GM23338 (cell line): ENCODE measurements at regions not wholly inside any gene's neighbourhood (a gene's known extent, or its start where the extent isn't known, plus 50 kb on each side); places are given as distances from the start of the nearest gene placed in this dataset.

Source experiments
- ATAC-seq: fragments of 200-7000 bp; cut with Tn5 transposase; 3 replicates; pipeline ENCODE4 v1.9.1; 2020
- DNase-seq: peaks from one replicate; pipeline ENCODE4 v3.0.0-alpha.2; 2015; ENCODE audit warnings: low spot score
- H2AFZ ChIP-seq: fragments of 200-600 bp; sonication (generic); 2 replicates; pipeline ENCODE4 v1.8.0; 2016; ENCODE audit warnings: antibody characterized with exemption, mild to moderate bottlenecking, moderate library complexity
- H3F3A ChIP-seq: fragments of 200-600 bp; sonication (generic); replicated peaks from 2 replicates; pipeline ENCODE4 v1.8.0; 2017; ENCODE audit warnings: antibody characterized with exemption, mixed run types, low read depth
- H3K27ac ChIP-seq: fragments of 200-600 bp; sonication (generic); 2 replicates; pipeline ENCODE4 v1.6.1; 2016; ENCODE audit warnings: low read depth
- H3K27me3 ChIP-seq: fragments of 200-600 bp; sonication (generic); 2 replicates; pipeline ENCODE4 v1.8.0; 2016; ENCODE audit warnings: mild to moderate bottlenecking, mixed run types, moderate library complexity; ENCODE audit not compliant: insufficient read depth
- H3K36me3 ChIP-seq: fragments of 200-600 bp; sonication (generic); 2 replicates; pipeline ENCODE4 v1.8.0; 2016; ENCODE audit warnings: mild to moderate bottlenecking; ENCODE audit not compliant: insufficient read depth
- H3K4me1 ChIP-seq: fragments of 200-600 bp; sonication (generic); 2 replicates; pipeline ENCODE4 v1.8.0; 2016; ENCODE audit warnings: mild to moderate bottlenecking, moderate library complexity; ENCODE audit not compliant: insufficient read depth
- H3K4me2 ChIP-seq: fragments of 200-600 bp; sonication (generic); 2 replicates; pipeline ENCODE4 v1.7.1; 2017; ENCODE audit warnings: mixed run types
- H3K4me3 ChIP-seq: fragments of 200-600 bp; sonication (generic); 2 replicates; pipeline ENCODE4 v1.6.1; 2016; ENCODE audit warnings: mixed run types
- H3K79me2 ChIP-seq: fragments of 200-600 bp; sonication (generic); replicated peaks from 2 replicates; pipeline ENCODE4 v1.8.0; 2017; ENCODE audit warnings: mild to moderate bottlenecking; ENCODE audit not compliant: insufficient read depth
- H3K9me2 ChIP-seq: fragments of 200-600 bp; sonication (generic); 2 replicates; pipeline ENCODE4 v1.8.0; 2017; ENCODE audit not compliant: insufficient read depth
- H4K20me1 ChIP-seq: fragments of 200-600 bp; sonication (generic); replicated peaks from 2 replicates; pipeline ENCODE4 v1.8.0; 2017; ENCODE audit warnings: mild to moderate bottlenecking; ENCODE audit not compliant: insufficient read depth
- H3K27ac Mint-ChIP-seq: 2 replicates; pipeline ENCODE4 v1.8.0; 2020; ENCODE audit warnings: inconsistent platforms, mild to moderate bottlenecking, moderate library complexity, mixed read lengths
- H3K27me3 Mint-ChIP-seq: 3 replicates; pipeline ENCODE4 v1.8.0; 2022; ENCODE audit warnings: low read depth, mild to moderate bottlenecking, moderate library complexity, mixed read lengths, inconsistent platforms; ENCODE audit not compliant: insufficient read depth, poor library complexity
- H3K36me3 Mint-ChIP-seq: 3 replicates; pipeline ENCODE4 v1.8.0; 2021; ENCODE audit warnings: low read depth, mild to moderate bottlenecking, inconsistent platforms, moderate library complexity, mixed read lengths
- H3K4me1 Mint-ChIP-seq: 3 replicates; pipeline ENCODE4 v1.8.0; 2020; ENCODE audit warnings: mild to moderate bottlenecking, inconsistent platforms, mixed read lengths
- H3K4me3 Mint-ChIP-seq: 3 replicates; pipeline ENCODE4 v1.8.0; 2021; ENCODE audit warnings: moderate library complexity, mild to moderate bottlenecking, inconsistent platforms, mixed read lengths
- H3K9me3 Mint-ChIP-seq: 3 replicates; pipeline ENCODE4 v1.8.0; 2020; ENCODE audit warnings: moderate library complexity, mild to moderate bottlenecking, inconsistent platforms, mixed read lengths
- CREB1 ChIP-seq: fragments of 250-450 bp; sonication (Bioruptor Pico); IDR thresholded peaks from 2 replicates; pipeline ENCODE4 v1.5.0; 2020; ENCODE audit warnings: low read depth, mild to moderate bottlenecking, moderate library complexity
- ETS1 ChIP-seq: IDR thresholded peaks from 2 replicates; pipeline ENCODE4 v1.6.1; 2016; ENCODE audit warnings: antibody characterized with exemption
- JUNB ChIP-seq: IDR thresholded peaks from one replicate; pipeline ENCODE4 v1.6.1; 2016; ENCODE audit warnings: antibody characterized with exemption; ENCODE audit not compliant: unreplicated experiment
- REST ChIP-seq: IDR thresholded peaks from one replicate; pipeline ENCODE4 v1.6.1; 2018; ENCODE audit warnings: antibody characterized with exemption; ENCODE audit not compliant: unreplicated experiment
- ZNF114 ChIP-seq: fragments of 250-450 bp; sonication (Bioruptor Pico); IDR thresholded peaks from 2 replicates; pipeline ENCODE4 v1.5.0; 2020; ENCODE audit warnings: mild to moderate bottlenecking, moderate library complexity
- ZNF331 ChIP-seq: fragments of 250-450 bp; sonication (Bioruptor Pico); IDR thresholded peaks from 2 replicates; pipeline ENCODE4 v1.5.0; 2020; ENCODE audit warnings: low read depth, mild to moderate bottlenecking, moderate library complexity
- ZNF462 ChIP-seq: fragments of 250-450 bp; sonication (Bioruptor Pico); IDR thresholded peaks from 2 replicates; pipeline ENCODE4 v1.5.0; 2020; ENCODE audit warnings: mild to moderate bottlenecking, moderate library complexity

DNA sequence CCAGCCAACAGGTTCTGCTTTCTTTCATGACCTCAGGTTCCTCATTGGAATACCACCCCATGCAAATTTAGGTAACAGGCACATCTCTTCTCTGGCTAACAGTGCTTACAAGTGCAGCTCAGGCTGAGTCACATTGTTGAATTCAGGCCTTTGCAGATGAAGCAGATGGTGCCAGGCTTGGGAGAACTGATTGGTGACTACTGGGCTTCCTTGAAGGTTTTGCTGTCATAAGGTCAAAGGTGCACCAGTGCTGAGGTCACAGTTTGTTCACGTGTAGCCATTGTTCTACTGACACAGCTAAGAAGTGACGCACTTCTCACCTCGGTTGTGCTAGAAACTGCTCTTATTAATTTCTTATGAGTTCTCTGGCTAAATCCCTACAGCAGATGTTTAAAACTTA, 128.6 kb upstream of the BMPER start:
- H3K4me3 Mint-ChIP-seq: no peak overlapping the region
- H3K27me3 Mint-ChIP-seq: peaks cover 3% of the 10 kb centered on the region
- TF ChIP-seq ZNF331 (CRISPR knock-in tag) (no peak), ZNF462 (CRISPR knock-in tag) (no peak), CREB1 (CRISPR knock-in tag) (no peak), JUNB (no peak), REST (no peak), ETS1 (no peak), ZNF114 (no peak)
- ATAC-seq (no peak), DNase-seq (no peak)
- Histone ChIP-seq H3K4me2 (no peak overlapping the region), H3K9me2 (no peaks in the 10 kb centered on the region), H2AFZ (no peak overlapping the region), H3K79me2 (no peaks in the 10 kb centered on the region), H3K27me3 (no peaks in the 10 kb centered on the region), H3K36me3 (no peaks in the 10 kb centered on the region), H3F3A (no peaks in the 10 kb centered on the region), H3K4me3 (no peak overlapping the region), H3K4me1 (no peaks in the 10 kb centered on the region), H4K20me1 (no peaks in the 10 kb centered on the region), H3K27ac (no peak overlapping the region)
- no peaks in the 10 kb centered on the region for H3K9me3 Mint-ChIP-seq
- no peak overlapping the region for H3K27ac Mint-ChIP-seq
- H3K4me1 Mint-ChIP-seq: peaks cover 8% of the 10 kb centered on the region
- no peaks in the 10 kb centered on the region for H3K36me3 Mint-ChIP-seq
